GM18517 (cell line): ENCODE measurements at regions not wholly inside any gene's neighbourhood (a gene's known extent, or its start where the extent isn't known, plus 50 kb on each side); places are given as distances from the start of the nearest gene placed in this dataset.

ENCODE experiments used
- ATAC-seq: cut with Tn5 transposase; IDR thresholded peaks from one replicate; pipeline ENCODE4 v1.9.1; 2021; ENCODE audit warnings: mild to moderate bottlenecking, moderate library complexity; ENCODE audit not compliant: unreplicated experiment

- ATAC-seq: no peak
Observed at GRCh38 chr6:14620522-14620921, 502.9 kb downstream of the CD83 start.

GRCh38 chr6:14621518-14621917 is 503.9 kb downstream of the CD83 start:
- ATAC-seq: no peak

GRCh38 chr6:14622085-14622484 is 504.5 kb downstream of the CD83 start:
- ATAC-seq: no peak

GRCh38 chr6:14622909-14623505 is 505.4 kb downstream of the CD83 start:
- ATAC-seq: no peak

GRCh38 chr6:14625173-14625895 is 507.8 kb downstream of the CD83 start:
- ATAC-seq: no peak

GRCh38 chr6:14626556-14626955 is 509.0 kb downstream of the CD83 start:
- no peak for ATAC-seq

- no peak for ATAC-seq
Observed at GRCh38 chr6:14630016-14630415, 512.4 kb downstream of the CD83 start.

GRCh38 chr6:14633479-14633878 is 515.9 kb downstream of the CD83 start:
- no peak for ATAC-seq

GRCh38 chr6:14634072-14634471 is 516.5 kb downstream of the CD83 start:
- no peak for ATAC-seq

- no peak for ATAC-seq
Observed at GRCh38 chr6:14635195-14635594, 517.6 kb downstream of the CD83 start.

- ATAC-seq: no peak
Observed at GRCh38 chr6:14635934-14636591, 518.5 kb downstream of the CD83 start.

- no peak for ATAC-seq
Observed at GRCh38 chr6:14638435-14638905, 520.9 kb downstream of the CD83 start.

GRCh38 chr6:14638906-14639761 is 521.6 kb downstream of the CD83 start:
- peak; percentile 38 for ATAC-seq

- no peak for ATAC-seq
Observed at GRCh38 chr6:14639983-14640599, 522.5 kb downstream of the CD83 start.

GRCh38 chr6:14640631-14641030 is 523.1 kb downstream of the CD83 start:
- no peak for ATAC-seq

GRCh38 chr6:14641423-14642135 is 524.0 kb downstream of the CD83 start:
- no peak for ATAC-seq

GRCh38 chr6:14642136-14642505 is 524.5 kb downstream of the CD83 start:
- ATAC-seq: no peak

- ATAC-seq: no peak
Observed at GRCh38 chr6:14642842-14643241, 525.3 kb downstream of the CD83 start.

GRCh38 chr6:14644381-14644780 is 526.8 kb downstream of the CD83 start:
- ATAC-seq: no peak

- ATAC-seq: no peak
Observed at GRCh38 chr6:14645221-14645620, 527.6 kb downstream of the CD83 start.
